ENCODE measurements at regions not wholly inside any gene's neighbourhood (a gene's known extent, or its start where the extent isn't known, plus 50 kb on each side); places are given as distances from the start of the nearest gene placed in this dataset.

- TF ChIP-seq MAX (IDR thresholded peaks at IDR 0.05) (no peak), NFIC (IDR thresholded peaks at IDR 0.05) (no peak), TEAD4 (IDR thresholded peaks at IDR 0.05) (no peak), TCF12 (IDR thresholded peaks at IDR 0.05; ENCODE audit: low read depth) (no peak), REST (IDR thresholded peaks at IDR 0.05; ENCODE audit: low read depth) (no peak), EGR1 (IDR thresholded peaks at IDR 0.05) (no peak), ZBTB7A (IDR thresholded peaks at IDR 0.05; ENCODE audit: low read depth) (no peak), RAD21 (IDR thresholded peaks at IDR 0.05; ENCODE audit: low read depth) (no peak), FOXM1 (IDR thresholded peaks at IDR 0.05; ENCODE audit: borderline replicate concordance, low read depth) (no peak), TAF1 (IDR thresholded peaks at IDR 0.05; ENCODE audit: low read depth) (no peak), YY1 (IDR thresholded peaks at IDR 0.05; ENCODE audit: low read depth) (no peak), CREB1 (IDR thresholded peaks at IDR 0.05; ENCODE audit: low read depth) (no peak), EP300 (IDR thresholded peaks at IDR 0.05; ENCODE audit: borderline replicate concordance) (no peak)
Observed at GRCh38 chr6:164016056-164016455, 601.5 kb downstream of the QKI start.

- TF ChIP-seq TEAD4 (IDR thresholded peaks at IDR 0.05) (no peak), RAD21 (IDR thresholded peaks at IDR 0.05; ENCODE audit: low read depth) (no peak), ZBTB7A (IDR thresholded peaks at IDR 0.05; ENCODE audit: low read depth) (no peak), TAF1 (IDR thresholded peaks at IDR 0.05; ENCODE audit: low read depth) (no peak), FOXM1 (IDR thresholded peaks at IDR 0.05; ENCODE audit: borderline replicate concordance, low read depth) (no peak), CREB1 (IDR thresholded peaks at IDR 0.05; ENCODE audit: low read depth) (no peak)
Observed at GRCh38 chr6:164015088-164015484, 600.6 kb downstream of the QKI start.

GRCh38 chr6:164014346-164015087 is 600.0 kb downstream of the QKI start:
- TF ChIP-seq TEAD4 (IDR thresholded peaks at IDR 0.05): no peak
- TF ChIP-seq, protein P1, sequence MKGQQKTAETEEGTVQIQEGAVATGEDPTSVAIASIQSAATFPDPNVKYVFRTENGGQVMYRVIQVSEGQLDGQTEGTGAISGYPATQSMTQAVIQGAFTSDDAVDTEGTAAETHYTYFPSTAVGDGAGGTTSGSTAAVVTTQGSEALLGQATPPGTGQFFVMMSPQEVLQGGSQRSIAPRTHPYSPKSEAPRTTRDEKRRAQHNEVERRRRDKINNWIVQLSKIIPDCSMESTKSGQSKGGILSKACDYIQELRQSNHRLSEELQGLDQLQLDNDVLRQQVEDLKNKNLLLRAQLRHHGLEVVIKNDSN (IDR thresholded peaks at IDR 0.05): no peak

DNA sequence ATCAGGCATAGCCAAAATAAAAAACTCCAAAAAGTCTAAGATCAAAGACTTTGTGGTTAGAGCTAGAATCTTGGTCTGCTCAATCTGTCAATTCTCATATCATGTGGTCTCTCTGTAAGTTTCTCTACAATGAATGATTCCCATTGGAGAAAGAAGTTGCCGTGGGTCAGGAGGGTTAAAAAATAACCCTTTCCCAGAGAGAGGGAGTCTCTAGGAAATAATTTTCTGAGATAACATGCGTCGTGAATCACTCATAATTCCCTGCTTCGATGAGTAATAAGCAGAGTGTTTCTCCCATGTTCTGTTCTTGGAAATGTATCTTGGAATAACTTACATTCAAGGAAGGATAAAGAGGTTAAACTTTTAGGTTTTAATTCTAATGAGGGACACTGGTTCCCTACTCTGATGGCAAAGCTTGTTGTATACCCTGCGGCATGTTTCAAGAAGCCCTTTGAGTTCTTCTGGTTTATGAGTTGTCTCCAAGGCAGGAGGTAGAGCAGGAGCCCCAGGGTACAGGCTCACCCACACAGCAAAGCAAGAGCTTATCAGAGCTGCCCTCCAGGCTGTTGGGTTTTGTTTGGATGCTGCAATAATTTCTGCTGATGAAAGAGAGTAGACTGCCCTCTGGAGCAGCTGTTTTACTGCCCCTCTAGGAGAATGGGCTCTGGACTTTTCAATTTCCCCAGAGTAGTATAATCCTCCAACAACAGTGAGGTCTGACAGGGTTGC is 599.1 kb downstream of the QKI start:
- TF ChIP-seq RAD21 (IDR thresholded peaks at IDR 0.05; ENCODE audit: low read depth) (no peak), ZBTB7A (IDR thresholded peaks at IDR 0.05; ENCODE audit: low read depth) (no peak)

GRCh38 chr6:164011321-164011720 is 596.8 kb downstream of the QKI start:
- TF ChIP-seq YY1 (IDR thresholded peaks at IDR 0.05; ENCODE audit: low read depth) (no peak), TCF12 (IDR thresholded peaks at IDR 0.05; ENCODE audit: low read depth) (no peak), EGR1 (IDR thresholded peaks at IDR 0.05) (no peak), NFIC (IDR thresholded peaks at IDR 0.05) (no peak), TEAD4 (IDR thresholded peaks at IDR 0.05) (no peak), REST (IDR thresholded peaks at IDR 0.05; ENCODE audit: low read depth) (no peak), CEBPB (IDR thresholded peaks at IDR 0.05) (no peak), MAX (IDR thresholded peaks at IDR 0.05) (no peak), ZBTB7A (IDR thresholded peaks at IDR 0.05; ENCODE audit: low read depth) (no peak), EP300 (IDR thresholded peaks at IDR 0.05; ENCODE audit: borderline replicate concordance) (no peak), FOXM1 (IDR thresholded peaks at IDR 0.05; ENCODE audit: borderline replicate concordance, low read depth) (no peak), TAF1 (IDR thresholded peaks at IDR 0.05; ENCODE audit: low read depth) (no peak), RAD21 (IDR thresholded peaks at IDR 0.05; ENCODE audit: low read depth) (no peak), CREB1 (IDR thresholded peaks at IDR 0.05; ENCODE audit: low read depth) (no peak)
- TF ChIP-seq, protein P1 (IDR thresholded peaks at IDR 0.05): no peak
